ENCODE measurements at regions not wholly inside any gene's neighbourhood (a gene's known extent, or its start where the extent isn't known, plus 50 kb on each side); places are given as distances from the start of the nearest gene placed in this dataset.

- no peak for TF ChIP-seq NRF1 (conservative IDR thresholded peaks at IDR 0.05 in 1 of 2, IDR thresholded peaks at IDR 0.05 in 1 of 2)
- TF ChIP-seq ZBTB34 (CRISPR knock-in tag; IDR thresholded peaks at IDR 0.05) = no peak
Measured at GRCh38 chr1:170247751-170248521, 102.2 kb downstream of the NTMT2 start.
